ENCODE measurements at regions not wholly inside any gene's neighbourhood (a gene's known extent, or its start where the extent isn't known, plus 50 kb on each side); places are given as distances from the start of the nearest gene placed in this dataset.

GRCh38 chr12:21993438-21993981, 52.3 kb upstream of the ABCC9 start:
- DNase-seq (ENCODE audit: low spot score): no peak
- intact Hi-C loops (cut with DNase I): no loop called here

- DNase-seq (ENCODE audit: low spot score): no peak
- intact Hi-C loops (cut with DNase I): no loop called here
These were observed 51.6 kb upstream of the ABCC9 start for GRCh38 chr12:21992823-21993222.

- no peak for DNase-seq (ENCODE audit: low spot score)
- intact Hi-C loops (cut with DNase I): loop anchor here (2.0 kb wide), 1 partner anchor 293 kb away; no protein-coding TSS in a partner anchor
These were observed 50.3 kb upstream of the ABCC9 start for GRCh38 chr12:21991526-21991925.
